ENCODE measurements at regions not wholly inside any gene's neighbourhood (a gene's known extent, or its start where the extent isn't known, plus 50 kb on each side); places are given as distances from the start of the nearest gene placed in this dataset.

GRCh38 chr1:79825551-79825950, 819.0 kb upstream of the ADGRL4 start:
- no peaks in the 10 kb centered on the region for H3K27me3 ChIP-seq (ENCODE audit: control insufficient read depth in 2 of 2, insufficient read depth in 2 of 2, low read length in 2 of 2)
- DNase-seq = no peak
- Mint-ChIP-seq H3K36me3 (no peaks in the 10 kb centered on the region), H3K27ac (no peak overlapping the region), H3K9me3 (peaks cover 0 to 12% (median 3%) of the 10 kb centered on the region in 7 donors), H3K27me3 (ENCODE audit: low read depth in 3 of 3) (peaks cover 0 to 1% (median 0%) of the 10 kb centered on the region in 3 donors), H3K4me1 (no peaks in the 10 kb centered on the region), H3K4me3 (no peak overlapping the region)
- H3K79me2 ChIP-seq (ENCODE audit: insufficient read depth, low read length) = no peaks in the 10 kb centered on the region
- H3K36me3 ChIP-seq (replicated peaks in 1 of 2; ENCODE audit: control insufficient read depth in 1 of 2, insufficient read depth in 2 of 2, low read length in 2 of 2) = no peaks in the 10 kb centered on the region
- WGBS (ENCODE audit: insufficient coverage) = no CpG with 5 or more reads among the region's 3 CpGs
- intact Hi-C loops (cut with micrococcal nuclease) = no loop called here
- no peaks in the 10 kb centered on the region for H3K4me1 ChIP-seq (ENCODE audit: control insufficient read depth in 1 of 2, insufficient read depth in 2 of 2, low read length in 2 of 2)
- H4K20me1 ChIP-seq (ENCODE audit: insufficient read depth, low read length) = no peaks in the 10 kb centered on the region
- no peak overlapping the region for H2AFZ ChIP-seq (ENCODE audit: insufficient read depth, low read depth, low read length, poor library complexity, severe bottlenecking)
- peaks cover 6 to 8% of the 10 kb centered on the region in 2 donors for H3K9me3 ChIP-seq (replicated peaks in 1 of 2; ENCODE audit: control insufficient read depth in 1 of 2, insufficient read depth in 1 of 2, low read length in 2 of 2)
- no peak for TF ChIP-seq CTCF (IDR thresholded peaks at IDR 0.05)
- H3K4me2 ChIP-seq (replicated peaks; ENCODE audit: extremely low read depth, low read length, poor library complexity, severe bottlenecking) = no peak overlapping the region
- no peak overlapping the region for H3K4me3 ChIP-seq (replicated peaks in 1 of 3; ENCODE audit: low read depth in 2 of 3, low read length in 3 of 3)
- no peak overlapping the region for H3K9ac ChIP-seq (ENCODE audit: insufficient read depth, low read length, poor library complexity, severe bottlenecking)
- no peak overlapping the region for H3K27ac ChIP-seq (ENCODE audit: low read depth in 1 of 2, low read length in 2 of 2)

DNA sequence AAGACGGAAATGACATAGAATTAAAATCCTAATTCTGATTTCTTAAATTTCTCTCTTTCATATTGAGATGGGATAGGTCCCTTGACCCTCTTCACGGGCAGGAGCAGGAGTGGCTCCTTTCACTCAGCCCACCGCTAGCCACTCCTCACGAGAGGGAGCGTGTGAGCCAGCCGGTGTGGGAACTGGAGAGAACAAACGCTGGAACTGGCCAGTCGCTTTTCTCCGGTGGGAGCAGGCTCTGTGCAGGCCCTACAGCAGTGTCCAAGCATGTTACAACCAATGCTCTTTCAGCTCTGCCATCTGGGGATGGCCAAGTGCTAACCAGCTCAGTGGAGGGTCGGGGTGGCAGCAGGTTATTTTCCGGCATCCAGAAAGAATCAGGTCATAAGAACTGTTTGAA, 815.5 kb upstream of the ADGRL4 start:
- Histone ChIP-seq H3K9me3 (replicated peaks in 1 of 2; ENCODE audit: control insufficient read depth in 1 of 2, insufficient read depth in 1 of 2, low read length in 2 of 2) (peaks cover 8 to 11% of the 10 kb centered on the region in 2 donors), H3K9ac (ENCODE audit: insufficient read depth, low read length, poor library complexity, severe bottlenecking) (no peak overlapping the region), H3K27ac (ENCODE audit: low read depth in 1 of 2, low read length in 2 of 2) (no peak overlapping the region), H4K20me1 (ENCODE audit: insufficient read depth, low read length) (no peaks in the 10 kb centered on the region), H3K4me2 (replicated peaks; ENCODE audit: extremely low read depth, low read length, poor library complexity, severe bottlenecking) (no peak overlapping the region), H2AFZ (ENCODE audit: insufficient read depth, low read depth, low read length, poor library complexity, severe bottlenecking) (no peak overlapping the region), H3K79me2 (ENCODE audit: insufficient read depth, low read length) (no peaks in the 10 kb centered on the region), H3K27me3 (ENCODE audit: control insufficient read depth in 2 of 2, insufficient read depth in 2 of 2, low read length in 2 of 2) (no peaks in the 10 kb centered on the region), H3K4me3 (replicated peaks in 1 of 3; ENCODE audit: low read depth in 2 of 3, low read length in 3 of 3) (no peak overlapping the region), H3K36me3 (replicated peaks in 1 of 2; ENCODE audit: control insufficient read depth in 1 of 2, insufficient read depth in 2 of 2, low read length in 2 of 2) (no peaks in the 10 kb centered on the region), H3K4me1 (ENCODE audit: control insufficient read depth in 1 of 2, insufficient read depth in 2 of 2, low read length in 2 of 2) (no peaks in the 10 kb centered on the region)
- Mint-ChIP-seq H3K27me3 (ENCODE audit: low read depth in 3 of 3) (peaks cover 0 to 1% (median 0%) of the 10 kb centered on the region in 3 donors), H3K27ac (no peak overlapping the region), H3K4me3 (no peak overlapping the region), H3K4me1 (no peaks in the 10 kb centered on the region), H3K9me3 (peaks cover 0 to 14% (median 3%) of the 10 kb centered on the region in 7 donors), H3K36me3 (no peaks in the 10 kb centered on the region)
- 85% methylated on average over 10 of the region's 11 CpGs for WGBS (ENCODE audit: insufficient coverage)
- intact Hi-C loops (cut with micrococcal nuclease) = no loop called here
- no peak for DNase-seq
- TF ChIP-seq CTCF (IDR thresholded peaks at IDR 0.05) = no peak
